ENCODE measurements at regions not wholly inside any gene's neighbourhood (a gene's known extent, or its start where the extent isn't known, plus 50 kb on each side); places are given as distances from the start of the nearest gene placed in this dataset.

DNA sequence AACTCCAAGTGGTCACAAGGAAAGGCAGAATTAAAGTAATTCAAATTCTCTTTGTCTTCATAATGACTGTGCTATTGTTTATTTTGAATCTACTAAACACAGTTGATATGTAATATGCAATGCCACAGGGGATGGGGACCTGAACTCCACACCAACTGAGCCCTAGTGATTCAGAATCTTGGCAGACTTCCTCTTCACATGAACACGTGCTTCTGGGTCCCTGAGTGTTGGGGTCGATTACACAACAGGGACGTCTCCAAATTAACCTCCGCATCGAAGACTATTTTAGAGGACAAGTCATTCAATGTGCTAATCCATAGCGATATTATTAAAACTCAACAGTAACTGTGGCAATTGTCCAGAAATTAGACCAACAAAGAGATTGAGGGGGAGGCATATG is 95.3 kb upstream of the CARD11 start:
- Histone ChIP-seq H3K9me3 (ENCODE audit: insufficient read depth, low read depth, low read length) (no peaks in the 10 kb centered on the region), H3K79me2 (ENCODE audit: insufficient read depth, low read length) (no peaks in the 10 kb centered on the region), H3K4me2 (ENCODE audit: low read length) (no peak overlapping the region), H3K27me3 (ENCODE audit: insufficient read depth, low read length) (peaks cover 2% of the 10 kb centered on the region), H3K27ac (ENCODE audit: low read depth, low read length) (no peak overlapping the region), H4K20me1 (ENCODE audit: insufficient read depth, low read length) (no peaks in the 10 kb centered on the region), H3K36me3 (ENCODE audit: insufficient read depth, low read length) (no peaks in the 10 kb centered on the region), H3K4me3 (ENCODE audit: insufficient read depth, low read depth, low read length) (no peak overlapping the region), H3K9ac (ENCODE audit: low read length) (no peak overlapping the region), H2AFZ (ENCODE audit: low read depth, low read length) (no peak overlapping the region), H3K4me1 (ENCODE audit: insufficient read depth, low read length) (no peaks in the 10 kb centered on the region)
- TF ChIP-seq CTCF (IDR thresholded peaks at IDR 0.05; ENCODE audit: insufficient read depth, low read depth, low read length) (no peak), EZH2 (IDR thresholded peaks at IDR 0.05; ENCODE audit: insufficient read depth, low read length) (no peak)
- Mint-ChIP-seq H3K4me1 (ENCODE audit: low read depth, unreplicated experiment) (no peaks in the 10 kb centered on the region), H3K9me3 (ENCODE audit: unreplicated experiment) (peaks cover 2% of the 10 kb centered on the region), H3K27ac (ENCODE audit: unreplicated experiment) (no peak overlapping the region), H3K36me3 (ENCODE audit: low read depth, unreplicated experiment) (no peaks in the 10 kb centered on the region), H3K4me3 (ENCODE audit: unreplicated experiment) (no peak overlapping the region), H3K27me3 (ENCODE audit: low read depth, unreplicated experiment) (peaks cover 9% of the 10 kb centered on the region)
- DNase-seq (ENCODE audit: low read depth) (no peak), FAIRE-seq (no peak)

- H3K79me2 ChIP-seq (ENCODE audit: insufficient read depth, low read length): no peaks in the 10 kb centered on the region
- H3K4me3 Mint-ChIP-seq (ENCODE audit: unreplicated experiment): no peak overlapping the region
These were observed 97.2 kb upstream of the CARD11 start for GRCh38 chr7:3140834-3141233.

DNA sequence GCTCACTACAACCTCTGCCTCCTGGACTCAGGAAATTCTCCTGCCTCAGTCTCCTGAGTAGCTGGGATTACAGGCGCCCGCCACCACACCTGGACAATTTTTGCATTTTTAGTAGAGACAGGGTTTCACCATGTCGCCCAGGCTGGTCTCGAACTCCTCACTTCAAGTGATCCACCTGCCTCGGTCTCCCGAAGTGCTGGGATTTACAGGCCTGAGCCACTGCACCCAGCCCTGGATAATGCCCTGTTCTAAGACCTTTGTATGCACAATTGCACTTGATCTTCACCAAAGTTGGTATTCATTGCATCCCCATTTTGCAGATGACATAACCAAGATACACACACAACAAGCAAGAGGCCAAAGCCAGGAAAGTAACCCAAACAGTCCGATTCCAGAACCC is 97.7 kb upstream of the CARD11 start:
- Histone ChIP-seq H3K4me3 (ENCODE audit: insufficient read depth, low read depth, low read length) (no peak overlapping the region), H3K79me2 (ENCODE audit: insufficient read depth, low read length) (no peaks in the 10 kb centered on the region), H3K4me1 (ENCODE audit: insufficient read depth, low read length) (no peaks in the 10 kb centered on the region), H3K9me3 (ENCODE audit: insufficient read depth, low read depth, low read length) (no peaks in the 10 kb centered on the region), H3K36me3 (ENCODE audit: insufficient read depth, low read length) (no peaks in the 10 kb centered on the region), H2AFZ (ENCODE audit: low read depth, low read length) (no peak overlapping the region), H3K4me2 (ENCODE audit: low read length) (no peak overlapping the region), H3K9ac (ENCODE audit: low read length) (no peak overlapping the region), H3K27ac (ENCODE audit: low read depth, low read length) (no peak overlapping the region), H3K27me3 (ENCODE audit: insufficient read depth, low read length) (no peaks in the 10 kb centered on the region), H4K20me1 (ENCODE audit: insufficient read depth, low read length) (no peaks in the 10 kb centered on the region)
- no peak for TF ChIP-seq EZH2 (IDR thresholded peaks at IDR 0.05; ENCODE audit: insufficient read depth, low read length)
- no peak for TF ChIP-seq CTCF (IDR thresholded peaks at IDR 0.05; ENCODE audit: insufficient read depth, low read depth, low read length)
- H3K36me3 Mint-ChIP-seq (ENCODE audit: low read depth, unreplicated experiment): no peaks in the 10 kb centered on the region
- no peak for DNase-seq (ENCODE audit: low read depth)
- peaks cover 14% of the 10 kb centered on the region for H3K27me3 Mint-ChIP-seq (ENCODE audit: low read depth, unreplicated experiment)
- FAIRE-seq: no peak
- no peak overlapping the region for H3K4me3 Mint-ChIP-seq (ENCODE audit: unreplicated experiment)
- H3K4me1 Mint-ChIP-seq (ENCODE audit: low read depth, unreplicated experiment): no peaks in the 10 kb centered on the region
- peaks cover 2% of the 10 kb centered on the region for H3K9me3 Mint-ChIP-seq (ENCODE audit: unreplicated experiment)
- no peak overlapping the region for H3K27ac Mint-ChIP-seq (ENCODE audit: unreplicated experiment)

More at GRCh38 chr7:3140834-3141233, 97.2 kb upstream of the CARD11 start:
- no peak overlapping the region for H3K27ac Mint-ChIP-seq (ENCODE audit: unreplicated experiment)
- no peaks in the 10 kb centered on the region for H3K4me1 Mint-ChIP-seq (ENCODE audit: low read depth, unreplicated experiment)
- H3K4me3 ChIP-seq (ENCODE audit: insufficient read depth, low read depth, low read length): no peak overlapping the region
- H3K27ac ChIP-seq (ENCODE audit: low read depth, low read length): no peak overlapping the region
- no peak overlapping the region for H2AFZ ChIP-seq (ENCODE audit: low read depth, low read length)
- H3K4me1 ChIP-seq (ENCODE audit: insufficient read depth, low read length): no peaks in the 10 kb centered on the region
- H3K27me3 Mint-ChIP-seq (ENCODE audit: low read depth, unreplicated experiment): peaks cover 14% of the 10 kb centered on the region
- DNase-seq (ENCODE audit: low read depth): no peak
- peaks cover 2% of the 10 kb centered on the region for H3K9me3 Mint-ChIP-seq (ENCODE audit: unreplicated experiment)
- no peak overlapping the region for H3K4me2 ChIP-seq (ENCODE audit: low read length)
- H4K20me1 ChIP-seq (ENCODE audit: insufficient read depth, low read length): no peaks in the 10 kb centered on the region
- H3K9me3 ChIP-seq (ENCODE audit: insufficient read depth, low read depth, low read length): no peaks in the 10 kb centered on the region
- no peak for TF ChIP-seq EZH2 (IDR thresholded peaks at IDR 0.05; ENCODE audit: insufficient read depth, low read length)
- H3K27me3 ChIP-seq (ENCODE audit: insufficient read depth, low read length): no peaks in the 10 kb centered on the region
- no peaks in the 10 kb centered on the region for H3K36me3 ChIP-seq (ENCODE audit: insufficient read depth, low read length)
- no peaks in the 10 kb centered on the region for H3K36me3 Mint-ChIP-seq (ENCODE audit: low read depth, unreplicated experiment)
- H3K9ac ChIP-seq (ENCODE audit: low read length): no peak overlapping the region
- FAIRE-seq: no peak

Measured in astrocyte (in vitro differentiated cells and primary cell).